ENCODE measurements at regions not wholly inside any gene's neighbourhood (a gene's known extent, or its start where the extent isn't known, plus 50 kb on each side); places are given as distances from the start of the nearest gene placed in this dataset.

DNA sequence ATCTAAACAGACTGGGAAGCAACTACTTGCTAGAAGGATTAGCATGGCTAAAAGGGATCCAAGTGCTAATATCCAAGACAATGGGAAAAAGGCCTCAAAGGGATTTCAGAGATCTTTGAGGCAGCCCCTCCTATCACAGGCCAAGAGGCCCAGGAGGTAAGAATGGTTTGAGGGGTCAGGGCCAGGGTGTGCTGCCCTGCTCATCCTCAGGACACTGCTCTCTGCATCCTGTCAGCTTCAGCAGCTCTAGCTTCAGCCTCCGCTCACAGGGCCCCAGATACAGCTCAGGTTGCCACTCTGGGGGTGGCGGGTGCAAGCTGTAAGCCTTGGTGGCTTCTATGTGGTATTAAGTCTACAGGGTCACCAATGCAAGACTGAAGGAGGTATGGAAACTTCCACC, 278.7 kb downstream of the PARP8 start:
- TF ChIP-seq YY1 (IDR thresholded peaks at IDR 0.05; ENCODE audit: insufficient read depth, insufficient read length) (no peak), ZNF274 (IDR thresholded peaks at IDR 0.05; ENCODE audit: low read depth, low read length) (no peak)
